Stomach (tissue), 4 donors: ENCODE measurements at regions not wholly inside any gene's neighbourhood (a gene's known extent, or its start where the extent isn't known, plus 50 kb on each side); places are given as distances from the start of the nearest gene placed in this dataset.

Experiments used
- POLR2AphosphoS5 ChIP-seq, 3 donors: sonication (generic); formaldehyde crosslinking; IDR thresholded peaks; one replicate each; pipeline ENCODE4 v1.6.1; 2016; ENCODE audit warnings: antibody characterized with exemption in 3 of 3
- TF ChIP-seq, protein P1 (sequence below), 7 experiments: fragments of 450-650 bp in 4 of 7; fragments of 200-600 bp in 3 of 7; sonication (generic) in 3 of 7; IDR thresholded peaks; one replicate each; pipeline ENCODE4 v1.5.1; 2016 to 2019; ENCODE audit warnings: antibody characterized with exemption in 7 of 7, control low read depth in 2 of 7, mild to moderate bottlenecking in 1 of 7

DNA sequence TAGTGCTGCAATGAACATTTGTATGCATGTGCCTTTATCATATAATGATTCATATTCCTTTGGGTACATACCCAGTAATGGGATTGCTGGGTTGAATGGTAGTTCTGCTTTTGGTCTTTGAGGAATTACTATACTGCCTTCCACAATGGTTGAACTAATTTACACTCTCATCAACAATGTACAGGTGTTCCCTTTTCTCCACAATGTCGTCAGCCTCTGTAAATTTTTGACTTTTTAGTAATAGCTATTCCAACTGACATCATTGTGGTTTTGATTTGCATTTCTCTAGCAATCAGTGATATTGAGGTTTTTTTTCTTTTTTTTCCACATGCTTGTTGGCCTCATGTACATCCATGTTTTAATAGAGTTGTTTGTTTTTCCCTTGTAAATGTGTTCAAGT lies 2473.5 kb downstream of the PCDH9 start:
- TF ChIP-seq, protein P1, sequence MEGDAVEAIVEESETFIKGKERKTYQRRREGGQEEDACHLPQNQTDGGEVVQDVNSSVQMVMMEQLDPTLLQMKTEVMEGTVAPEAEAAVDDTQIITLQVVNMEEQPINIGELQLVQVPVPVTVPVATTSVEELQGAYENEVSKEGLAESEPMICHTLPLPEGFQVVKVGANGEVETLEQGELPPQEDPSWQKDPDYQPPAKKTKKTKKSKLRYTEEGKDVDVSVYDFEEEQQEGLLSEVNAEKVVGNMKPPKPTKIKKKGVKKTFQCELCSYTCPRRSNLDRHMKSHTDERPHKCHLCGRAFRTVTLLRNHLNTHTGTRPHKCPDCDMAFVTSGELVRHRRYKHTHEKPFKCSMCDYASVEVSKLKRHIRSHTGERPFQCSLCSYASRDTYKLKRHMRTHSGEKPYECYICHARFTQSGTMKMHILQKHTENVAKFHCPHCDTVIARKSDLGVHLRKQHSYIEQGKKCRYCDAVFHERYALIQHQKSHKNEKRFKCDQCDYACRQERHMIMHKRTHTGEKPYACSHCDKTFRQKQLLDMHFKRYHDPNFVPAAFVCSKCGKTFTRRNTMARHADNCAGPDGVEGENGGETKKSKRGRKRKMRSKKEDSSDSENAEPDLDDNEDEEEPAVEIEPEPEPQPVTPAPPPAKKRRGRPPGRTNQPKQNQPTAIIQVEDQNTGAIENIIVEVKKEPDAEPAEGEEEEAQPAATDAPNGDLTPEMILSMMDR (IDR thresholded peaks at IDR 0.05), result no peak
- no peak for TF ChIP-seq POLR2AphosphoS5 (IDR thresholded peaks at IDR 0.05)
